ENCODE measurements at regions not wholly inside any gene's neighbourhood (a gene's known extent, or its start where the extent isn't known, plus 50 kb on each side); places are given as distances from the start of the nearest gene placed in this dataset.

DNA sequence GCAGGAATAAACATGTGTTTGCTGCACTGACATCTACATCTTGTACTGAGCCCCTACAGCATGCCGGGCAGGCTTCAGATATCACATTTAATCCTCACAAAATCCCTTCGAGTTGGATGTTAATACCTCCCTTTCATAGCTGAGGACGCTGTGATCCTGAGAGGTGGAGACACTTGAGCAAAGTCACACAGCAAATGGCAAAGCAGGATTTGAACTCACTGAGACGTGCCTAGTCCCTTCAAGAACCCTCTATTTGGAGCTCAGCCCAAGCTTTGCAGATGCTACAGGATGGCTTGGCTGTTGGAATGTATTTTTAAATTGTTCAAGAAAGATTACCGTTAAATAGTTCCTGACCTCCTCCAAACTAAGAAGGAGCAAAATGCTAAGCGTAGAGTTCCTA, 64.6 kb upstream of the SLC6A6 start:
- TF ChIP-seq, protein P1, sequence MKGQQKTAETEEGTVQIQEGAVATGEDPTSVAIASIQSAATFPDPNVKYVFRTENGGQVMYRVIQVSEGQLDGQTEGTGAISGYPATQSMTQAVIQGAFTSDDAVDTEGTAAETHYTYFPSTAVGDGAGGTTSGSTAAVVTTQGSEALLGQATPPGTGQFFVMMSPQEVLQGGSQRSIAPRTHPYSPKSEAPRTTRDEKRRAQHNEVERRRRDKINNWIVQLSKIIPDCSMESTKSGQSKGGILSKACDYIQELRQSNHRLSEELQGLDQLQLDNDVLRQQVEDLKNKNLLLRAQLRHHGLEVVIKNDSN (CRISPR knock-in tag; IDR thresholded peaks at IDR 0.05) = no peak
- TF ChIP-seq, protein P2, sequence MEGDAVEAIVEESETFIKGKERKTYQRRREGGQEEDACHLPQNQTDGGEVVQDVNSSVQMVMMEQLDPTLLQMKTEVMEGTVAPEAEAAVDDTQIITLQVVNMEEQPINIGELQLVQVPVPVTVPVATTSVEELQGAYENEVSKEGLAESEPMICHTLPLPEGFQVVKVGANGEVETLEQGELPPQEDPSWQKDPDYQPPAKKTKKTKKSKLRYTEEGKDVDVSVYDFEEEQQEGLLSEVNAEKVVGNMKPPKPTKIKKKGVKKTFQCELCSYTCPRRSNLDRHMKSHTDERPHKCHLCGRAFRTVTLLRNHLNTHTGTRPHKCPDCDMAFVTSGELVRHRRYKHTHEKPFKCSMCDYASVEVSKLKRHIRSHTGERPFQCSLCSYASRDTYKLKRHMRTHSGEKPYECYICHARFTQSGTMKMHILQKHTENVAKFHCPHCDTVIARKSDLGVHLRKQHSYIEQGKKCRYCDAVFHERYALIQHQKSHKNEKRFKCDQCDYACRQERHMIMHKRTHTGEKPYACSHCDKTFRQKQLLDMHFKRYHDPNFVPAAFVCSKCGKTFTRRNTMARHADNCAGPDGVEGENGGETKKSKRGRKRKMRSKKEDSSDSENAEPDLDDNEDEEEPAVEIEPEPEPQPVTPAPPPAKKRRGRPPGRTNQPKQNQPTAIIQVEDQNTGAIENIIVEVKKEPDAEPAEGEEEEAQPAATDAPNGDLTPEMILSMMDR (IDR thresholded peaks at IDR 0.05) = no peak
- TF ChIP-seq ZNF121 (CRISPR knock-in tag; IDR thresholded peaks at IDR 0.05) (no peak), ZBTB21 (CRISPR knock-in tag; IDR thresholded peaks at IDR 0.05; ENCODE audit: borderline replicate concordance) (no peak), ATF1 (CRISPR knock-in tag; IDR thresholded peaks at IDR 0.05) (no peak), ZNF423 (CRISPR knock-in tag; IDR thresholded peaks at IDR 0.05) (no peak)
- TF ChIP-seq, protein P3, sequence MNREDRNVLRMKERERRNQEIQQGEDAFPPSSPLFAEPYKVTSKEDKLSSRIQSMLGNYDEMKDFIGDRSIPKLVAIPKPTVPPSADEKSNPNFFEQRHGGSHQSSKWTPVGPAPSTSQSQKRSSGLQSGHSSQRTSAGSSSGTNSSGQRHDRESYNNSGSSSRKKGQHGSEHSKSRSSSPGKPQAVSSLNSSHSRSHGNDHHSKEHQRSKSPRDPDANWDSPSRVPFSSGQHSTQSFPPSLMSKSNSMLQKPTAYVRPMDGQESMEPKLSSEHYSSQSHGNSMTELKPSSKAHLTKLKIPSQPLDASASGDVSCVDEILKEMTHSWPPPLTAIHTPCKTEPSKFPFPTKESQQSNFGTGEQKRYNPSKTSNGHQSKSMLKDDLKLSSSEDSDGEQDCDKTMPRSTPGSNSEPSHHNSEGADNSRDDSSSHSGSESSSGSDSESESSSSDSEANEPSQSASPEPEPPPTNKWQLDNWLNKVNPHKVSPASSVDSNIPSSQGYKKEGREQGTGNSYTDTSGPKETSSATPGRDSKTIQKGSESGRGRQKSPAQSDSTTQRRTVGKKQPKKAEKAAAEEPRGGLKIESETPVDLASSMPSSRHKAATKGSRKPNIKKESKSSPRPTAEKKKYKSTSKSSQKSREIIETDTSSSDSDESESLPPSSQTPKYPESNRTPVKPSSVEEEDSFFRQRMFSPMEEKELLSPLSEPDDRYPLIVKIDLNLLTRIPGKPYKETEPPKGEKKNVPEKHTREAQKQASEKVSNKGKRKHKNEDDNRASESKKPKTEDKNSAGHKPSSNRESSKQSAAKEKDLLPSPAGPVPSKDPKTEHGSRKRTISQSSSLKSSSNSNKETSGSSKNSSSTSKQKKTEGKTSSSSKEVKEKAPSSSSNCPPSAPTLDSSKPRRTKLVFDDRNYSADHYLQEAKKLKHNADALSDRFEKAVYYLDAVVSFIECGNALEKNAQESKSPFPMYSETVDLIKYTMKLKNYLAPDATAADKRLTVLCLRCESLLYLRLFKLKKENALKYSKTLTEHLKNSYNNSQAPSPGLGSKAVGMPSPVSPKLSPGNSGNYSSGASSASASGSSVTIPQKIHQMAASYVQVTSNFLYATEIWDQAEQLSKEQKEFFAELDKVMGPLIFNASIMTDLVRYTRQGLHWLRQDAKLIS (CRISPR knock-in tag; IDR thresholded peaks at IDR 0.05; ENCODE audit: borderline replicate concordance) = no peak

Measured in WTC11 (cell line).